ENCODE measurements at regions not wholly inside any gene's neighbourhood (a gene's known extent, or its start where the extent isn't known, plus 50 kb on each side); places are given as distances from the start of the nearest gene placed in this dataset.

GRCh38 chr10:88211230-88211629, 347.8 kb downstream of the PTEN start:
- no peak for DNase-seq

GRCh38 chr10:88212069-88212468, 348.6 kb downstream of the PTEN start:
- no peak for DNase-seq

- DNase-seq: no peak
Measured at GRCh38 chr10:88213065-88213605, 349.7 kb downstream of the PTEN start.

- no peak for DNase-seq
Measured at GRCh38 chr10:88216976-88217375, 353.6 kb downstream of the PTEN start.

- DNase-seq: no peak
Measured at GRCh38 chr10:88218362-88218761, 354.9 kb downstream of the PTEN start.

GRCh38 chr10:88219753-88220152, 356.3 kb downstream of the PTEN start:
- no peak for DNase-seq

GRCh38 chr10:88221010-88221973, 357.9 kb downstream of the PTEN start:
- DNase-seq: no peak

GRCh38 chr10:88222881-88223280, 359.5 kb downstream of the PTEN start:
- no peak for DNase-seq
